ENCODE measurements at regions not wholly inside any gene's neighbourhood (a gene's known extent, or its start where the extent isn't known, plus 50 kb on each side); places are given as distances from the start of the nearest gene placed in this dataset.

- TF ChIP-seq CTCF (IDR thresholded peaks at IDR 0.05) (no peak), EZH2 (IDR thresholded peaks at IDR 0.05) (no peak), EZH2phosphoT487 (IDR thresholded peaks at IDR 0.05) (no peak)
These were observed 158.0 kb upstream of the RAB6C start for GRCh38 chr2:129821445-129821844.

All from neural progenitor cell (in vitro differentiated cells).